ENCODE measurements at regions not wholly inside any gene's neighbourhood (a gene's known extent, or its start where the extent isn't known, plus 50 kb on each side); places are given as distances from the start of the nearest gene placed in this dataset.

DNA sequence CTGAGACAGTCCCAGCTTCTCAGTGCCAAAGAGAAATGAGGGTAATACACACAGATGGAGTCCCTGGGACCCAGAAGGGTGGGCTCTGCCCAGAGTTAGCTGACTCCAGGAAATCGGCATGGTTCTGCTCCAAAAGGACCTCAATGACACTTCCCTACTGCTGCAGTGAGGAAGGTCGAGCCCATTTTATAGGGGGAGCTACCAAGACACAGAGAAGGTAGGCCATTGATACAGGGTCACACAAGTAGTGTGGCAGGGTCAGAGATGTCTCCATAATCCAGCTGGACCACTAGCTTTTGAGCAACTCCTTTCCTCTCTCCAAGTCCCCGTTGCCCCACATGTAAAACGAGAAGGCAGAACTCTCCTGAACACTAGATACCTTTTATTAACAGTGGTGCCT, 276.9 kb downstream of the MYCN start:
- H3K27ac ChIP-seq (ENCODE audit: low read depth in 1 of 2, low read length in 2 of 2): no peak overlapping the region
- TF ChIP-seq HNF4G (IDR thresholded peaks at IDR 0.05) (no peak), YY1 (IDR thresholded peaks at IDR 0.05) (no peak), NR2F2 (IDR thresholded peaks at IDR 0.05) (no peak), JUND (IDR thresholded peaks at IDR 0.05) (no peak), FOXA1 (IDR thresholded peaks at IDR 0.05) (no peak), FOXA2 (IDR thresholded peaks at IDR 0.05) (no peak), RXRA (IDR thresholded peaks at IDR 0.05) (no peak), CTCF (IDR thresholded peaks at IDR 0.05; ENCODE audit: low read depth, low read length, missing input control) (no peak), GABPA (IDR thresholded peaks at IDR 0.05 in 1 of 2, conservative IDR thresholded peaks at IDR 0.05 in 1 of 2) (no peak), ZBTB33 (IDR thresholded peaks at IDR 0.05) (no peak)
- TF ChIP-seq, protein P1, sequence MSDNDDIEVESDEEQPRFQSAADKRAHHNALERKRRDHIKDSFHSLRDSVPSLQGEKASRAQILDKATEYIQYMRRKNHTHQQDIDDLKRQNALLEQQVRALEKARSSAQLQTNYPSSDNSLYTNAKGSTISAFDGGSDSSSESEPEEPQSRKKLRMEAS (IDR thresholded peaks at IDR 0.05): no peak
- TF ChIP-seq, protein P2, sequence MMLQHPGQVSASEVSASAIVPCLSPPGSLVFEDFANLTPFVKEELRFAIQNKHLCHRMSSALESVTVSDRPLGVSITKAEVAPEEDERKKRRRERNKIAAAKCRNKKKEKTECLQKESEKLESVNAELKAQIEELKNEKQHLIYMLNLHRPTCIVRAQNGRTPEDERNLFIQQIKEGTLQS (IDR thresholded peaks at IDR 0.05): no peak
- no peaks in the 10 kb centered on the region for H3K9me3 ChIP-seq (ENCODE audit: control insufficient read depth in 4 of 4, low read length in 3 of 4)
- DNase-seq (ENCODE audit: low spot score): no peak
- H3K36me3 ChIP-seq (ENCODE audit: control insufficient read depth in 4 of 4, insufficient read depth in 3 of 4, low read depth in 1 of 4, low read length in 3 of 4): no peaks in the 10 kb centered on the region
- H3K4me1 ChIP-seq (ENCODE audit: control insufficient read depth in 4 of 4, insufficient read depth in 4 of 4, low read length in 3 of 4): no peaks in the 10 kb centered on the region
- H3K9ac ChIP-seq (ENCODE audit: low read depth in 1 of 2, low read length in 2 of 2): no peak overlapping the region
- H3K27me3 ChIP-seq (ENCODE audit: control insufficient read depth in 4 of 4, insufficient read depth in 4 of 4, low read length in 3 of 4): no peaks in the 10 kb centered on the region
- no peak overlapping the region for H3K4me3 ChIP-seq (ENCODE audit: low read depth in 1 of 3, low read length in 3 of 3)
- WGBS: 80% methylated on average over 4 of the region's 4 CpGs

DNA sequence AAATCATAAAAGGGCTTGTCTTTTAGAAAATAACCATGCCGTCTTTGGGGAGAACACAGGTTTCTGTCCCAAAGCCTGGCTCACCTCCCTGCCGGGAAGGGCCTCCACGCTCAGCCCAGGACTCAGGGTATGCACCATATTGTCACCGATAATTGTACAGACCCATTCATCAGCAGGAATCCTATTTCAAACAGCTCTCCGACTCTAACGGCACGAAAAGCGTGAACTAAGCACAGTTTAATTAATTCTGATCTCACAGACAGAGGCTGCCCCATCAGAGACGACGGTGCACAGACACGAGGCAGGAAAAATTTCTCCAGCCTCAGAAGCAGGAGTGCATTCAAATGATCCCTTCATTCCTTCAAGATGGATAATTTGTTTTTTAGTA, 276.2 kb downstream of the MYCN start:
- no peak overlapping the region for H3K4me3 ChIP-seq (ENCODE audit: low read depth in 1 of 3, low read length in 3 of 3)
- no peak overlapping the region for H3K9ac ChIP-seq (ENCODE audit: low read depth in 1 of 2, low read length in 2 of 2)
- TF ChIP-seq, protein P3, sequence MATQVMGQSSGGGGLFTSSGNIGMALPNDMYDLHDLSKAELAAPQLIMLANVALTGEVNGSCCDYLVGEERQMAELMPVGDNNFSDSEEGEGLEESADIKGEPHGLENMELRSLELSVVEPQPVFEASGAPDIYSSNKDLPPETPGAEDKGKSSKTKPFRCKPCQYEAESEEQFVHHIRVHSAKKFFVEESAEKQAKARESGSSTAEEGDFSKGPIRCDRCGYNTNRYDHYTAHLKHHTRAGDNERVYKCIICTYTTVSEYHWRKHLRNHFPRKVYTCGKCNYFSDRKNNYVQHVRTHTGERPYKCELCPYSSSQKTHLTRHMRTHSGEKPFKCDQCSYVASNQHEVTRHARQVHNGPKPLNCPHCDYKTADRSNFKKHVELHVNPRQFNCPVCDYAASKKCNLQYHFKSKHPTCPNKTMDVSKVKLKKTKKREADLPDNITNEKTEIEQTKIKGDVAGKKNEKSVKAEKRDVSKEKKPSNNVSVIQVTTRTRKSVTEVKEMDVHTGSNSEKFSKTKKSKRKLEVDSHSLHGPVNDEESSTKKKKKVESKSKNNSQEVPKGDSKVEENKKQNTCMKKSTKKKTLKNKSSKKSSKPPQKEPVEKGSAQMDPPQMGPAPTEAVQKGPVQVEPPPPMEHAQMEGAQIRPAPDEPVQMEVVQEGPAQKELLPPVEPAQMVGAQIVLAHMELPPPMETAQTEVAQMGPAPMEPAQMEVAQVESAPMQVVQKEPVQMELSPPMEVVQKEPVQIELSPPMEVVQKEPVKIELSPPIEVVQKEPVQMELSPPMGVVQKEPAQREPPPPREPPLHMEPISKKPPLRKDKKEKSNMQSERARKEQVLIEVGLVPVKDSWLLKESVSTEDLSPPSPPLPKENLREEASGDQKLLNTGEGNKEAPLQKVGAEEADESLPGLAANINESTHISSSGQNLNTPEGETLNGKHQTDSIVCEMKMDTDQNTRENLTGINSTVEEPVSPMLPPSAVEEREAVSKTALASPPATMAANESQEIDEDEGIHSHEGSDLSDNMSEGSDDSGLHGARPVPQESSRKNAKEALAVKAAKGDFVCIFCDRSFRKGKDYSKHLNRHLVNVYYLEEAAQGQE (IDR thresholded peaks at IDR 0.05): no peak
- TF ChIP-seq EGR1 (IDR thresholded peaks at IDR 0.05; ENCODE audit: low read depth in 2 of 2) (no peak), TAF1 (conservative IDR thresholded peaks at IDR 0.05) (no peak)
- 91% methylated on average over 11 of the region's 11 CpGs for WGBS
- H3K27me3 ChIP-seq (ENCODE audit: control insufficient read depth in 4 of 4, insufficient read depth in 4 of 4, low read length in 3 of 4): no peaks in the 10 kb centered on the region
- H3K36me3 ChIP-seq (ENCODE audit: control insufficient read depth in 4 of 4, insufficient read depth in 3 of 4, low read depth in 1 of 4, low read length in 3 of 4): no peaks in the 10 kb centered on the region
- H3K27ac ChIP-seq (ENCODE audit: low read depth in 1 of 2, low read length in 2 of 2): no peak overlapping the region
- H3K4me1 ChIP-seq (ENCODE audit: control insufficient read depth in 4 of 4, insufficient read depth in 4 of 4, low read length in 3 of 4): no peaks in the 10 kb centered on the region
- no peak for DNase-seq (ENCODE audit: low spot score)
- H3K9me3 ChIP-seq (ENCODE audit: control insufficient read depth in 4 of 4, low read length in 3 of 4): no peaks in the 10 kb centered on the region
